DND-41 (cell line): ENCODE measurements at regions not wholly inside any gene's neighbourhood (a gene's known extent, or its start where the extent isn't known, plus 50 kb on each side); places are given as distances from the start of the nearest gene placed in this dataset.

Experiments used
- ATAC-seq: fragments of 200-7000 bp; cut with Tn5 transposase; 3 replicates; pipeline ENCODE4 v1.9.1; 2021; ENCODE audit warnings: low read depth; ENCODE audit not compliant: insufficient read depth
- DNase-seq: peaks from one replicate; pipeline ENCODE4 v3.0.0-alpha.2; 2020
- H2AFZ ChIP-seq: 2 replicates; pipeline ENCODE4 v1.6.0; 2012; ENCODE audit warnings: low read depth, low read length
- H3K27ac ChIP-seq: 2 replicates; pipeline ENCODE4 v1.5.1; 2012; ENCODE audit warnings: low read length, inconsistent platforms
- H3K27me3 ChIP-seq: fragments of 200-600 bp; sonication (generic); 2 replicates; pipeline ENCODE4 v1.6.0; 2012; ENCODE audit warnings: low read length, mild to moderate bottlenecking, inconsistent platforms; ENCODE audit not compliant: insufficient read depth, poor library complexity
- H3K36me3 ChIP-seq: 2 replicates; pipeline ENCODE4 v1.5.1; 2012; ENCODE audit warnings: low read length, inconsistent platforms; ENCODE audit not compliant: insufficient read depth
- H3K4me1 ChIP-seq: 2 replicates; pipeline ENCODE4 v1.5.1; 2012; ENCODE audit warnings: mild to moderate bottlenecking, low read length; ENCODE audit not compliant: insufficient read depth
- H3K4me2 ChIP-seq: 2 replicates; pipeline ENCODE4 v1.6.0; 2012; ENCODE audit warnings: mild to moderate bottlenecking, moderate library complexity, low read length, inconsistent platforms; ENCODE audit not compliant: insufficient read depth
- H3K4me3 ChIP-seq, 2 experiments: fragments of 200-600 bp in 1 of 2; shearing (Covaris generic) in 1 of 2; 2 replicates each; pipeline ENCODE4 v1.5.1; 2012 to 2016; ENCODE audit warnings: inconsistent platforms in 2 of 2, low read length in 2 of 2, mild to moderate bottlenecking in 2 of 2, low read depth in 1 of 2, moderate library complexity in 1 of 2
- H3K79me2 ChIP-seq: 2 replicates; pipeline ENCODE4 v1.6.0; 2012; ENCODE audit warnings: low read length, inconsistent platforms; ENCODE audit not compliant: insufficient read depth
- H3K9ac ChIP-seq: 2 replicates; pipeline ENCODE4 v1.6.0; 2012; ENCODE audit warnings: low read depth, mild to moderate bottlenecking, inconsistent platforms, low read length, moderate library complexity
- H3K9me3 ChIP-seq: 2 replicates; pipeline ENCODE4 v1.5.1; 2012; ENCODE audit warnings: low read length, moderate library complexity, mild to moderate bottlenecking, inconsistent platforms; ENCODE audit not compliant: insufficient read depth, severe bottlenecking
- H4K20me1 ChIP-seq: 2 replicates; pipeline ENCODE4 v1.6.0; 2012; ENCODE audit warnings: low read length; ENCODE audit not compliant: insufficient read depth
- CTCF ChIP-seq: IDR thresholded peaks from 2 replicates; pipeline ENCODE4 v1.5.1; 2012; ENCODE audit warnings: borderline replicate concordance, low read length, moderate library complexity, mild to moderate bottlenecking; ENCODE audit not compliant: poor library complexity, severe bottlenecking; ENCODE audit errors: extremely low read depth
- EZH2 ChIP-seq: IDR thresholded peaks from 3 replicates; pipeline ENCODE4 v1.6.1; 2012; ENCODE audit warnings: borderline replicate concordance, low read depth, mild to moderate bottlenecking, moderate library complexity, low read length, inconsistent platforms; ENCODE audit not compliant: severe bottlenecking

- no peaks in the 10 kb centered on the region for H3K27me3 ChIP-seq
- H3K4me1 ChIP-seq, result no peaks in the 10 kb centered on the region
- no peaks in the 10 kb centered on the region for H3K79me2 ChIP-seq
- H2AFZ ChIP-seq, result no peak overlapping the region
- no peaks in the 10 kb centered on the region for H3K9me3 ChIP-seq
- ATAC-seq, result no peak
- no peak overlapping the region for H3K4me3 ChIP-seq
- H3K27ac ChIP-seq, result no peak overlapping the region
- H3K4me2 ChIP-seq, result no peak overlapping the region
- H3K36me3 ChIP-seq, result no peaks in the 10 kb centered on the region
- DNase-seq, result no peak
- H3K9ac ChIP-seq, result no peak overlapping the region
- no peak for TF ChIP-seq CTCF
- no peak for TF ChIP-seq EZH2
- H4K20me1 ChIP-seq, result no peaks in the 10 kb centered on the region
These were observed 417.4 kb upstream of the FMR1 start for GRCh38 chrX:147494365-147494764.

GRCh38 chrX:147498796-147499195, 412.9 kb upstream of the FMR1 start:
- Histone ChIP-seq H3K36me3 (no peaks in the 10 kb centered on the region), H4K20me1 (no peaks in the 10 kb centered on the region), H3K4me2 (no peak overlapping the region), H3K27ac (no peak overlapping the region), H2AFZ (no peak overlapping the region), H3K9ac (no peak overlapping the region), H3K4me1 (no peaks in the 10 kb centered on the region), H3K4me3 (no peak overlapping the region), H3K79me2 (no peaks in the 10 kb centered on the region), H3K27me3 (no peaks in the 10 kb centered on the region), H3K9me3 (no peaks in the 10 kb centered on the region)
- ATAC-seq, result no peak
- no peak for DNase-seq
- no peak for TF ChIP-seq EZH2
- no peak for TF ChIP-seq CTCF

GRCh38 chrX:147522981-147523380, 388.7 kb upstream of the FMR1 start:
- H3K27ac ChIP-seq, result no peak overlapping the region
- TF ChIP-seq EZH2, result no peak
- TF ChIP-seq CTCF, result no peak

GRCh38 chrX:147533426-147533825, 378.3 kb upstream of the FMR1 start:
- H3K79me2 ChIP-seq, result no peaks in the 10 kb centered on the region
- TF ChIP-seq EZH2, result no peak

More at GRCh38 chrX:147522981-147523380, 388.7 kb upstream of the FMR1 start:
- DNase-seq, result no peak
- Histone ChIP-seq H2AFZ (no peak overlapping the region), H3K79me2 (no peaks in the 10 kb centered on the region), H3K4me1 (no peaks in the 10 kb centered on the region), H4K20me1 (no peaks in the 10 kb centered on the region), H3K4me3 (no peak overlapping the region), H3K9ac (no peak overlapping the region), H3K27me3 (no peaks in the 10 kb centered on the region), H3K4me2 (no peak overlapping the region), H3K36me3 (no peaks in the 10 kb centered on the region), H3K9me3 (no peaks in the 10 kb centered on the region)
- no peak for ATAC-seq

More at GRCh38 chrX:147533426-147533825, 378.3 kb upstream of the FMR1 start:
- no peak overlapping the region for H3K4me2 ChIP-seq
- no peaks in the 10 kb centered on the region for H3K9me3 ChIP-seq
- H3K27me3 ChIP-seq, result no peaks in the 10 kb centered on the region
- ATAC-seq (no peak), DNase-seq (no peak)
- H3K36me3 ChIP-seq, result no peaks in the 10 kb centered on the region
- H4K20me1 ChIP-seq, result no peaks in the 10 kb centered on the region
- no peak overlapping the region for H2AFZ ChIP-seq
- H3K9ac ChIP-seq, result no peak overlapping the region
- H3K4me1 ChIP-seq, result 0 out of 2 replicates have a peak, but pooled peaks cover 7% of the 10 kb centered on the region
- no peak overlapping the region for H3K27ac ChIP-seq
- H3K4me3 ChIP-seq, result no peak overlapping the region
